HL-60 (cell line): ENCODE measurements at regions not wholly inside any gene's neighbourhood (a gene's known extent, or its start where the extent isn't known, plus 50 kb on each side); places are given as distances from the start of the nearest gene placed in this dataset.

ENCODE experiments used
- DNase-seq, 2 experiments: peaks; one replicate each; pipeline ENCODE4 v3.0.0-alpha.2; 2010 to 2020; ENCODE audit warnings: low read depth in 1 of 2, low spot score in 1 of 2
- H3K27ac ChIP-seq: fragments of 250-450 bp; sonication (Bioruptor Pico); replicated peaks from 2 replicates; pipeline ENCODE4 v1.5.1; 2020; ENCODE audit warnings: mild to moderate bottlenecking, moderate library complexity
- H3K27me3 ChIP-seq: fragments of 250-450 bp; sonication (Bioruptor Pico); 2 replicates; pipeline ENCODE4 v1.5.1; 2021; ENCODE audit warnings: mild to moderate bottlenecking, moderate library complexity; ENCODE audit not compliant: insufficient read depth, poor library complexity, severe bottlenecking
- H3K4me3 ChIP-seq: replicated peaks from 2 replicates; pipeline ENCODE4 v1.5.1; 2011; ENCODE audit warnings: mild to moderate bottlenecking, control low read depth, low read length; ENCODE audit not compliant: insufficient read depth
- CTCF ChIP-seq: IDR thresholded peaks from one replicate; pipeline ENCODE4 v1.5.1; 2011; ENCODE audit warnings: low read length, control low read depth, inconsistent platforms; ENCODE audit not compliant: insufficient read depth
- GABPA ChIP-seq: IDR thresholded peaks from 2 replicates; pipeline ENCODE4 v1.6.1; 2012; ENCODE audit warnings: low read depth
- POLR2AphosphoS5 ChIP-seq: IDR thresholded peaks from 2 replicates; pipeline ENCODE4 v1.6.1; 2012; ENCODE audit warnings: low read depth
- REST ChIP-seq: IDR thresholded peaks from 2 replicates; pipeline ENCODE4 v1.6.1; 2012; ENCODE audit warnings: low read depth; ENCODE audit not compliant: insufficient replicate concordance
- SPI1 ChIP-seq: IDR thresholded peaks from 2 replicates; pipeline ENCODE4 v1.6.1; 2012; ENCODE audit warnings: low read depth, mild to moderate bottlenecking, borderline replicate concordance

GRCh38 chr10:21175797-21176196 lies 278.7 kb upstream of the NEBL start:
- no peak for DNase-seq
- peaks cover 4% of the 10 kb centered on the region for H3K27me3 ChIP-seq
- no peak overlapping the region for H3K4me3 ChIP-seq
- no peak overlapping the region for H3K27ac ChIP-seq
- no peak for TF ChIP-seq GABPA
- no peak for TF ChIP-seq POLR2AphosphoS5
- TF ChIP-seq REST, result no peak
- TF ChIP-seq SPI1, result no peak
- no peak for TF ChIP-seq CTCF

GRCh38 chr10:21174715-21175495 lies 277.8 kb upstream of the NEBL start:
- no peak for DNase-seq
- Histone ChIP-seq H3K27ac (no peak overlapping the region), H3K4me3 (no peak overlapping the region), H3K27me3 (peaks cover 4% of the 10 kb centered on the region)
- no peak for TF ChIP-seq GABPA
- no peak for TF ChIP-seq POLR2AphosphoS5
- TF ChIP-seq CTCF, result no peak
- no peak for TF ChIP-seq REST
- TF ChIP-seq SPI1, result no peak

- Histone ChIP-seq H3K27ac (no peak overlapping the region), H3K27me3 (peaks cover 4% of the 10 kb centered on the region), H3K4me3 (0 out of 2 replicates have a peak overlapping the region, but pooled peaks have one; percentile 9)
- no peak for TF ChIP-seq SPI1
- no peak for TF ChIP-seq GABPA
- no peak for TF ChIP-seq POLR2AphosphoS5
- no peak for TF ChIP-seq CTCF
- TF ChIP-seq REST, result no peak
- no peak for DNase-seq
Observed at GRCh38 chr10:21173802-21174714, 276.9 kb upstream of the NEBL start.
